ENCODE measurements at regions not wholly inside any gene's neighbourhood (a gene's known extent, or its start where the extent isn't known, plus 50 kb on each side); places are given as distances from the start of the nearest gene placed in this dataset.

DNA sequence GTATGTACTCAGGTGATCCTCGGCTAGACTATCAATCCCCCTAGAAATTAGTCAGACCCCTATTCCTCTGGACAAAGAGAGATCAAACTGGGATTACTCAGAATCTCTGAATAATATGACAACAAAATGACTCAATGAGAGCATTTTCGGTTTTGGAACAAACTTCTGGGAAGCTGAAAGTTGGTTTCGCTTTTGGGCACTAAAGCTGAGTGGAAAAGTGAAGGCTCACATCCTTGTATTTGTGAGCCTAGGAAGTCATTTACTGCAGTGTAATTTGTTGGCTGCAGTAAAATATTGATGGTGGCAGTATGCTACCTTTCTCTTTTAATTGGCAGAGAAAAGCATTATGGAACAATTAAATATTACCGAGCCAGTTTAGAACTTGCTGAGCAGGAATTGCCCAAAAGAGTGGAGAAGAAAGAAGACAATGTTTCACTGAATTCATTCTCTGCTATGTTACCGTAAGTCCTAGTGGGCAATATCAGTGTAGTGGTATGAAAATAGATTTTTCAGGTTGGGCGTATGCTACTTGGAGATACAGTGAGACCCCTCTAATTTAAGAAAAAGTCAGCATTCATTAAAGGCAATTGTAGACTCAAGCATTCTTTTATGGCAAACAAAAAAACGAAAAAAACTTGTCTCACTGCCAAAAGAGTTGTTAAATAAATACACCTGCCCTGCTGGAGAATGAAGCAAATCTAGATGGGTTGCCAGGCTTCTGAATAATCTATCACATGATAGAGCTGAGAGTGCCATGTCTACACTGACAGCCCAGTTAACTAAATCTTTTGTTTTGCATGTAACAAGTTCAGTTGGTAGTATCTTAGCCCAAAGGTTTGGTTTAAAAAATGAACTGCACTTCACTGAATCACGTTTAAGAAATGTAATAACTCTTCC is 69.6 kb downstream of the AGTR2 start:
- TF ChIP-seq, protein P1, sequence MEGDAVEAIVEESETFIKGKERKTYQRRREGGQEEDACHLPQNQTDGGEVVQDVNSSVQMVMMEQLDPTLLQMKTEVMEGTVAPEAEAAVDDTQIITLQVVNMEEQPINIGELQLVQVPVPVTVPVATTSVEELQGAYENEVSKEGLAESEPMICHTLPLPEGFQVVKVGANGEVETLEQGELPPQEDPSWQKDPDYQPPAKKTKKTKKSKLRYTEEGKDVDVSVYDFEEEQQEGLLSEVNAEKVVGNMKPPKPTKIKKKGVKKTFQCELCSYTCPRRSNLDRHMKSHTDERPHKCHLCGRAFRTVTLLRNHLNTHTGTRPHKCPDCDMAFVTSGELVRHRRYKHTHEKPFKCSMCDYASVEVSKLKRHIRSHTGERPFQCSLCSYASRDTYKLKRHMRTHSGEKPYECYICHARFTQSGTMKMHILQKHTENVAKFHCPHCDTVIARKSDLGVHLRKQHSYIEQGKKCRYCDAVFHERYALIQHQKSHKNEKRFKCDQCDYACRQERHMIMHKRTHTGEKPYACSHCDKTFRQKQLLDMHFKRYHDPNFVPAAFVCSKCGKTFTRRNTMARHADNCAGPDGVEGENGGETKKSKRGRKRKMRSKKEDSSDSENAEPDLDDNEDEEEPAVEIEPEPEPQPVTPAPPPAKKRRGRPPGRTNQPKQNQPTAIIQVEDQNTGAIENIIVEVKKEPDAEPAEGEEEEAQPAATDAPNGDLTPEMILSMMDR (IDR thresholded peaks at IDR 0.05): no peak
- TF ChIP-seq POLR2A (IDR thresholded peaks at IDR 0.05): no peak

Data from vagina (tissue), 2 donors.